ENCODE measurements at regions not wholly inside any gene's neighbourhood (a gene's known extent, or its start where the extent isn't known, plus 50 kb on each side); places are given as distances from the start of the nearest gene placed in this dataset.

DNA sequence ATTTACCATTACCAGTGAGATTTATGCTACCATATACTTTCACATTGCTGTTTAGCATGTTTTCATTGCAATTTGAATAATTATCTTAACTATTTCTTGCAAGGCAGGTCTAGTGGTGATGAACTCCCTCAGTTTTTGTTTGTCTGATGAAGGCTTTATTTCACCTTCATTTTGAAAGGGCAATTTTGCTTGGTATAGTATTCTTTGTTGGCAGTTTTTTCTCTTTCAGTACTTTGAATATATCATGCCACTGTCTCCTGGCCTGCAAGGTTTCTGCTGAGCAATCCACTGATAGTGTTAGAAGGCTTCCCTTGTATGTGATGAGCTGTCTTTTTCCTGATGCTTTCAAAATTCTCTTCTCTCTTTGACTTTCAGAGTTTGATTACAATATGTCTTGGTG is 188.0 kb downstream of the MARCHF11 start:
- CTCF ChIA-PET: no interaction called here

More for the DNA sequence above, 188.0 kb downstream of the MARCHF11 start:
- Histone ChIP-seq H3F3A (replicated peaks; ENCODE audit: insufficient read depth) (no peaks in the 10 kb centered on the region), H3K4me1 (ENCODE audit: control insufficient read depth in 1 of 2, insufficient read depth in 2 of 2, low read depth in 1 of 2, low read length in 1 of 2) (peaks cover 0 to 4% of the 10 kb centered on the region in 2 experiments; a peak in 2 of 4 replicates), H3K9me2 (no peaks in the 10 kb centered on the region), H3K36me3 (replicated peaks in 1 of 2; ENCODE audit: control insufficient read depth in 1 of 2, insufficient read depth in 2 of 2, low read length in 1 of 2) (no peaks in the 10 kb centered on the region), H3K9me3 (peaks cover 28% of the 10 kb centered on the region; the same call in 1 of the 2 replicates), H3K9ac (no peak overlapping the region), H2AFZ (ENCODE audit: low read depth) (no peak overlapping the region), H3K4me3 (ENCODE audit: low read depth in 2 of 2, low read length in 1 of 2) (no peak overlapping the region), H4K20me1 (ENCODE audit: insufficient read depth) (no peaks in the 10 kb centered on the region), H3K27ac (ENCODE audit: low read depth in 2 of 2, low read length in 1 of 2) (no peak overlapping the region), H3K27me3 (ENCODE audit: insufficient read depth) (no peaks in the 10 kb centered on the region), H3K79me2 (ENCODE audit: insufficient read depth) (no peaks in the 10 kb centered on the region), H3K4me2 (no peak overlapping the region)
- DNase-seq: no peak
- POLR2A ChIA-PET: no interaction called here
- no peak for TF ChIP-seq RCOR1 (IDR thresholded peaks at IDR 0.05; ENCODE audit: low read length)
- TF ChIP-seq, protein P1, sequence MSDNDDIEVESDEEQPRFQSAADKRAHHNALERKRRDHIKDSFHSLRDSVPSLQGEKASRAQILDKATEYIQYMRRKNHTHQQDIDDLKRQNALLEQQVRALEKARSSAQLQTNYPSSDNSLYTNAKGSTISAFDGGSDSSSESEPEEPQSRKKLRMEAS (IDR thresholded peaks at IDR 0.05; ENCODE audit: low read depth): no peak
